Lung (tissue), 11 donors: ENCODE measurements at regions not wholly inside any gene's neighbourhood (a gene's known extent, or its start where the extent isn't known, plus 50 kb on each side); places are given as distances from the start of the nearest gene placed in this dataset.

Source experiments
- ATAC-seq: fragments of 200-7000 bp; cut with Tn5 transposase; one replicate; pipeline ENCODE4 v1.9.1; 2020; ENCODE audit warnings: moderate number of reproducible peaks; ENCODE audit not compliant: insufficient read depth, low FRiP score
- DNase-seq, 3 donors: peaks; one replicate each; pipeline ENCODE4 v3.0.0-alpha.2; 2013 to 2017
- H3K27ac ChIP-seq, 2 donors: one replicate each; pipeline ENCODE4 v1.5.1; 2013; ENCODE audit warnings: mild to moderate bottlenecking in 2 of 2, moderate library complexity in 2 of 2, control low read depth in 1 of 2, inconsistent platforms in 1 of 2, low read depth in 1 of 2, low read length in 1 of 2
- H3K27me3 ChIP-seq, 3 donors: one replicate each; pipeline ENCODE4 v1.5.1; 2013; ENCODE audit warnings: low read length in 2 of 3; ENCODE audit not compliant: control insufficient read depth in 3 of 3, insufficient read depth in 3 of 3
- H3K36me3 ChIP-seq, 4 donors: one replicate each; pipeline ENCODE4 v1.5.1; 2013; ENCODE audit warnings: low read length in 4 of 4, mild to moderate bottlenecking in 1 of 4, moderate library complexity in 1 of 4; ENCODE audit not compliant: control insufficient read depth in 4 of 4, insufficient read depth in 4 of 4
- H3K4me1 ChIP-seq, 5 donors: one replicate each; pipeline ENCODE4 v1.5.1; 2013; ENCODE audit warnings: low read length in 5 of 5, mild to moderate bottlenecking in 2 of 5, moderate library complexity in 1 of 5; ENCODE audit not compliant: control insufficient read depth in 5 of 5, insufficient read depth in 5 of 5
- H3K4me3 ChIP-seq: one replicate; pipeline ENCODE4 v1.5.1; 2013; ENCODE audit warnings: mild to moderate bottlenecking, control low read depth, moderate library complexity
- H3K9ac ChIP-seq, 2 donors: one replicate each; pipeline ENCODE4 v1.5.1; 2013; ENCODE audit warnings: low read length in 2 of 2, control low read depth in 1 of 2; ENCODE audit not compliant: insufficient read depth in 1 of 2
- H3K9me3 ChIP-seq, 4 donors: one replicate each; pipeline ENCODE4 v1.5.1; 2013; ENCODE audit warnings: low read length in 3 of 4, mild to moderate bottlenecking in 1 of 4, moderate library complexity in 1 of 4; ENCODE audit not compliant: control insufficient read depth in 4 of 4, insufficient read depth in 3 of 4
- CTCF ChIP-seq: IDR thresholded peaks from 2 replicates; pipeline ENCODE4 v1.5.1; 2012; ENCODE audit warnings: mild to moderate bottlenecking; ENCODE audit errors: control extremely low read depth, extremely low read depth
- WGBS, 2 donors: extraction: QIAGEN DNeasy Blood & Tissue Kit; methylation state at CpG; one replicate each; pipeline ENCODE4 v1.1.7; 2013; 5-methylcytosine and 5-hydroxymethylcytosine counted together
- donor health status: control.
- donor health status: control.
- donor health status: Bipolar disorder and iron deficiency.
- donor health status: healthy.
- donor health status: DM: yes; HTN: yes; CAD: no.

- Histone ChIP-seq H3K27me3 (no peaks in the 10 kb centered on the region), H3K4me3 (no peak overlapping the region), H3K9ac (no peak overlapping the region), H3K36me3 (no peaks in the 10 kb centered on the region), H3K9me3 (peaks cover 0 to 3% (median 0%) of the 10 kb centered on the region in 4 donors), H3K4me1 (no peaks in the 10 kb centered on the region), H3K27ac (no peak overlapping the region)
- no peak for TF ChIP-seq CTCF
- DNase-seq (no peak), ATAC-seq (no peak)
- 83 to 94% methylated on average over 2 of the region's 2 CpGs for WGBS, 2 donors
Measured at GRCh38 chr6:19558934-19559333, 278.2 kb upstream of the ID4 start.

GRCh38 chr6:19562468-19562867 lies 274.7 kb upstream of the ID4 start:
- no peak overlapping the region for H3K9ac ChIP-seq
- no peaks in the 10 kb centered on the region for H3K4me1 ChIP-seq
- no peak for DNase-seq
- H3K36me3 ChIP-seq = no peaks in the 10 kb centered on the region
- peaks cover 0 to 3% (median 0%) of the 10 kb centered on the region in 4 donors for H3K9me3 ChIP-seq
- no peaks in the 10 kb centered on the region for H3K27me3 ChIP-seq
- 89 to 97% methylated on average over 1 of the region's 1 CpG for WGBS, 2 donors
- no peak overlapping the region for H3K27ac ChIP-seq
- TF ChIP-seq CTCF = no peak
- no peak for ATAC-seq
- H3K4me3 ChIP-seq = no peak overlapping the region

- Histone ChIP-seq H3K36me3 (no peaks in the 10 kb centered on the region), H3K4me1 (no peaks in the 10 kb centered on the region), H3K9ac (no peak overlapping the region), H3K27me3 (no peaks in the 10 kb centered on the region), H3K27ac (no peak overlapping the region), H3K4me3 (no peak overlapping the region), H3K9me3 (peaks cover 0 to 3% (median 0%) of the 10 kb centered on the region in 4 donors)
- no peak for TF ChIP-seq CTCF
- ATAC-seq (no peak), DNase-seq (no peak)
- WGBS, 2 donors = 65 to 69% methylated on average over 3 of the region's 3 CpGs
Measured at GRCh38 chr6:19569563-19569962, 267.6 kb upstream of the ID4 start.

- DNase-seq (no peak), ATAC-seq (no peak)
- no peak for TF ChIP-seq CTCF
- H3K4me1 ChIP-seq = no peaks in the 10 kb centered on the region
- H3K9me3 ChIP-seq = peaks cover 0 to 3% (median 0%) of the 10 kb centered on the region in 4 donors
- no peak overlapping the region for H3K9ac ChIP-seq
- H3K27me3 ChIP-seq = no peaks in the 10 kb centered on the region
- no peaks in the 10 kb centered on the region for H3K36me3 ChIP-seq
- H3K4me3 ChIP-seq = no peak overlapping the region
- 87 to 89% methylated on average over 3 of the region's 3 CpGs for WGBS, 2 donors
- H3K27ac ChIP-seq = no peak overlapping the region
Measured at GRCh38 chr6:19571176-19571575, 266.0 kb upstream of the ID4 start.
